ENCODE measurements at regions not wholly inside any gene's neighbourhood (a gene's known extent, or its start where the extent isn't known, plus 50 kb on each side); places are given as distances from the start of the nearest gene placed in this dataset.

DNA sequence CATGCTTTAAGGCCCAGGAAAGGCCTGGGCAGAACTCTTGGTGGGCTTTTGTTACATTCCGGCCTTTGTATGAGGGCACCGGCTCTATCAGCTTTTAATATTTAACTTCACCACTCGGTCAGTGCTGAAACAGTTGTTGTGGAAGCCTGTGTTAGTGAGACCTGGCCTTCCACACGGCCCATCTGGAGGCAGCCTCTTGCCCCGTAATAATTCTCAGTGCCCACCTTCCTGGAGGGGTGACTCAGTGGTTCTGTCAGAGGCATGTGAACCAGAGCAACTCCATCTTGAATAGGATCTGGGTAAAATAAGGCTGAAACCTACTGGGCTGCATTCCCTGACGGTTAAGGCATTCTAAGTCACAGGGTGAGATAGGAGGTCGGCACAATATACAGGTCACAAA lies 162.0 kb upstream of the STS start:
- BruUV-seq (replicated peaks), result no TSS peak
- intact Hi-C loops (cut with micrococcal nuclease; ENCODE audit: unreplicated experiment), result no loop called here
- POLR2A ChIA-PET (ENCODE audit: low non-redundant PET), result no interaction called here
- no peaks in the 10 kb centered on the region for H3K4me1 ChIP-seq (ENCODE audit: insufficient read depth, low read length, poor library complexity, severe bottlenecking)
- DNase-seq (ENCODE audit: low spot score), result no peak
- no peaks in the 10 kb centered on the region for H3K9me3 ChIP-seq (ENCODE audit: low read depth, low read length, poor library complexity, severe bottlenecking)
- no peaks in the 10 kb centered on the region for H3K27me3 ChIP-seq (replicated peaks; ENCODE audit: insufficient read depth, low read depth, low read length, poor library complexity)
- H3K4me3 ChIP-seq (ENCODE audit: low read depth, low read length, poor library complexity, severe bottlenecking), result no peak overlapping the region
- TF ChIP-seq EZH2 (IDR thresholded peaks at IDR 0.05; ENCODE audit: borderline replicate concordance, low read depth, low read length, poor library complexity, severe bottlenecking), result no peak
- TF ChIP-seq, protein P1, sequence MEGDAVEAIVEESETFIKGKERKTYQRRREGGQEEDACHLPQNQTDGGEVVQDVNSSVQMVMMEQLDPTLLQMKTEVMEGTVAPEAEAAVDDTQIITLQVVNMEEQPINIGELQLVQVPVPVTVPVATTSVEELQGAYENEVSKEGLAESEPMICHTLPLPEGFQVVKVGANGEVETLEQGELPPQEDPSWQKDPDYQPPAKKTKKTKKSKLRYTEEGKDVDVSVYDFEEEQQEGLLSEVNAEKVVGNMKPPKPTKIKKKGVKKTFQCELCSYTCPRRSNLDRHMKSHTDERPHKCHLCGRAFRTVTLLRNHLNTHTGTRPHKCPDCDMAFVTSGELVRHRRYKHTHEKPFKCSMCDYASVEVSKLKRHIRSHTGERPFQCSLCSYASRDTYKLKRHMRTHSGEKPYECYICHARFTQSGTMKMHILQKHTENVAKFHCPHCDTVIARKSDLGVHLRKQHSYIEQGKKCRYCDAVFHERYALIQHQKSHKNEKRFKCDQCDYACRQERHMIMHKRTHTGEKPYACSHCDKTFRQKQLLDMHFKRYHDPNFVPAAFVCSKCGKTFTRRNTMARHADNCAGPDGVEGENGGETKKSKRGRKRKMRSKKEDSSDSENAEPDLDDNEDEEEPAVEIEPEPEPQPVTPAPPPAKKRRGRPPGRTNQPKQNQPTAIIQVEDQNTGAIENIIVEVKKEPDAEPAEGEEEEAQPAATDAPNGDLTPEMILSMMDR (conservative IDR thresholded peaks at IDR 0.05; ENCODE audit: low read depth, low read length), result no peak
- CTCF ChIA-PET, result no interaction called here
- no peak overlapping the region for H3K27ac ChIP-seq (ENCODE audit: low read depth, low read length, poor library complexity, severe bottlenecking)
- H3K36me3 ChIP-seq (ENCODE audit: insufficient read depth, low read length, poor library complexity, severe bottlenecking), result no peaks in the 10 kb centered on the region

DNA sequence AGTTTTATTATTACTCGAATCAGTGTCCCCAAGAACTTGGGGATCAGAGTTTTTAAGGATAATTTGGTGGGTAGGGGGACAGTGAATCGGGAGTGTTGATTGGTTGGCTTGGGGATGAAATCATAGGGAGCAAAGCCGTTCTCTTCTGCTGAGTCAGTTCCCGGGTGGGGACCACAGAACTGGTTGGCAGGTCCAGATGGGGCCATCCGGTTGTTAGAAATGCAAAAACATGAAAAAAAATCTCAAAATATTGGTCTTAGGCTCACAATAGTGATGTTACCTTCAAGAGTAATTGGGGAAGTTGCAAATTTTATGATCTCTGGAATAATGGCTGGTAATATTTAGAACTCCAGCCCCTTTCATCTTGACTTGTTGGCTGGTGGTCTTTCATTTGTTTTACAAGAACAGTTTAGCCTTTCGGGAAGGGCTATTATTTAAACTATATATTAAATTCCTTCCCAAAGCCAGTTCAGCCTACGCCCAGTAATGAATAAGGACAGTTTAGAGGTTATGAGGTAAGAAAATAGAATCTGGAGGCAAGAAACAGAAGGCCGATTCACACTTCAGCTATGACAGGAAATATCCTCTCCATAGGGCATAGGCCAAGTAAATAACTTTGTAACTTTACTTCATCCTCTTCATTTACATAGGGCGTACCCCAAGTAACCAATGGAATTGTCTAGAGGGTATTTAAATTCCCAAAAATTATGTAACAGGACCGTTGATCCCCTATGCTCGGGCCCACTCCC lies 164.1 kb upstream of the STS start:
- ChIA-PET CTCF (no interaction called here), POLR2A (ENCODE audit: low non-redundant PET) (no interaction called here)
- intact Hi-C loops (cut with micrococcal nuclease; ENCODE audit: unreplicated experiment), result no loop called here
- Histone ChIP-seq H3K36me3 (ENCODE audit: insufficient read depth, low read length, poor library complexity, severe bottlenecking) (no peaks in the 10 kb centered on the region), H3K4me3 (ENCODE audit: low read depth, low read length, poor library complexity, severe bottlenecking) (no peak overlapping the region), H3K27ac (ENCODE audit: low read depth, low read length, poor library complexity, severe bottlenecking) (no peak overlapping the region), H3K27me3 (replicated peaks; ENCODE audit: insufficient read depth, low read depth, low read length, poor library complexity) (no peaks in the 10 kb centered on the region), H3K4me1 (ENCODE audit: insufficient read depth, low read length, poor library complexity, severe bottlenecking) (no peaks in the 10 kb centered on the region), H3K9me3 (ENCODE audit: low read depth, low read length, poor library complexity, severe bottlenecking) (no peaks in the 10 kb centered on the region)
- no peak for DNase-seq (ENCODE audit: low spot score)
- TF ChIP-seq, protein P1 (conservative IDR thresholded peaks at IDR 0.05; ENCODE audit: low read depth, low read length), result no peak
- TF ChIP-seq EZH2 (IDR thresholded peaks at IDR 0.05; ENCODE audit: borderline replicate concordance, low read depth, low read length, poor library complexity, severe bottlenecking), result no peak
- no TSS peak for BruUV-seq (replicated peaks)

DNA sequence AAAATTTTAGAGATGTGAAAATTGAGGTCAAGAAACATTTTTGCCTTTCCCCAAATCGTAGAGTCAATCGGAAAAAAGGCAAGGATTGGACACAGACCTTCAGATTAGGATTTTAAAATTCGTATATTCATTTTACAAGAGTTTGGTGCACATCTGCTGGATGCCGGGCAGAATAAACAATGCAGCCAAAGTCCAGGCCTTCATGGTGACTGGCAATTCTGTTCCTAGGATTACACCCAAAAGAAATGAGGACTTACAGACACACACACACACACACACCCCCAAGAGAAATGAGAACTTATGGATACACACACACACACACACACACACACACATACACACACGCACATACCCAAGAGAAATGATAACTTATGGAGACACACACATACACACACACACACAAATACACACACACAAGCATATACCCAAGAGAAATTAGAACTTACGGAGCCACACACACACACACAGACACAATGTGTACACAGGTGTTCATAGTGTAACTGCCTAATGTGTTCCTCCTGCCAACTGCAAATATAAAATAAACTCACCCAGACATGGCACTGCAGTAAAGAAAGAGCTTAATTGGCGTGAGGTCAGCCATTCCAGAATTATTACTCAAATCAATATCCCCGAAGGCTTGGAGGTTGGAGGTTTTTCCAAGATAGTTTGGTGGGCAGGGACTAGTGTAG lies 165.7 kb upstream of the STS start:
- Histone ChIP-seq H3K27ac (ENCODE audit: low read depth, low read length, poor library complexity, severe bottlenecking) (no peak overlapping the region), H3K4me3 (ENCODE audit: low read depth, low read length, poor library complexity, severe bottlenecking) (no peak overlapping the region), H3K27me3 (replicated peaks; ENCODE audit: insufficient read depth, low read depth, low read length, poor library complexity) (no peaks in the 10 kb centered on the region), H3K36me3 (ENCODE audit: insufficient read depth, low read length, poor library complexity, severe bottlenecking) (no peaks in the 10 kb centered on the region), H3K9me3 (ENCODE audit: low read depth, low read length, poor library complexity, severe bottlenecking) (no peaks in the 10 kb centered on the region), H3K4me1 (ENCODE audit: insufficient read depth, low read length, poor library complexity, severe bottlenecking) (no peaks in the 10 kb centered on the region)
- ChIA-PET POLR2A (ENCODE audit: low non-redundant PET) (no interaction called here), CTCF (no interaction called here)
- BruUV-seq (replicated peaks), result no TSS peak
- intact Hi-C loops (cut with micrococcal nuclease; ENCODE audit: unreplicated experiment), result no loop called here
- TF ChIP-seq EZH2 (IDR thresholded peaks at IDR 0.05; ENCODE audit: borderline replicate concordance, low read depth, low read length, poor library complexity, severe bottlenecking), result no peak
- TF ChIP-seq, protein P1 (conservative IDR thresholded peaks at IDR 0.05; ENCODE audit: low read depth, low read length), result no peak
- DNase-seq (ENCODE audit: low spot score), result no peak
